IPS-NIHi7 (cell line): ENCODE measurements at regions not wholly inside any gene's neighbourhood (a gene's known extent, or its start where the extent isn't known, plus 50 kb on each side); places are given as distances from the start of the nearest gene placed in this dataset.
"Not testable (repeated sequence)": the region's sequence is repeated elsewhere in the genome, so short reads cannot be mapped to it uniquely, and the experiment has no call there.

Experiments
- DNase-seq: peaks from one replicate; pipeline ENCODE4 v3.0.0; 2012; ENCODE audit warnings: mixed read lengths; ENCODE audit errors: extremely low spot score

GRCh38 chr17:15860774-15861173, 84.2 kb upstream of the ADORA2B start:
- not testable (repeated sequence) for DNase-seq

GRCh38 chr17:15864061-15864460, 80.9 kb upstream of the ADORA2B start:
- not testable (repeated sequence) for DNase-seq

- not testable (repeated sequence) for DNase-seq
Measured at GRCh38 chr17:15864472-15864871, 80.5 kb upstream of the ADORA2B start.

- not testable (repeated sequence) for DNase-seq
Measured at GRCh38 chr17:15866015-15866414, 78.9 kb upstream of the ADORA2B start.

GRCh38 chr17:15867331-15867730, 77.6 kb upstream of the ADORA2B start:
- not testable (repeated sequence) for DNase-seq

- not testable (repeated sequence) for DNase-seq
Measured at GRCh38 chr17:15869868-15870267, 75.1 kb upstream of the ADORA2B start.

GRCh38 chr17:15872677-15873076, 72.3 kb upstream of the ADORA2B start:
- DNase-seq, result not testable (repeated sequence)

GRCh38 chr17:15877882-15878500, 66.9 kb upstream of the ADORA2B start:
- DNase-seq, result not testable (repeated sequence)

GRCh38 chr17:15882058-15882720, 62.7 kb upstream of the ADORA2B start:
- peak; percentile 80 for DNase-seq

GRCh38 chr17:15882777-15883176, 62.2 kb upstream of the ADORA2B start:
- DNase-seq, result no peak

GRCh38 chr17:15883617-15884111, 61.3 kb upstream of the ADORA2B start:
- no peak for DNase-seq

GRCh38 chr17:15884731-15885130, 60.2 kb upstream of the ADORA2B start:
- no peak for DNase-seq

GRCh38 chr17:15885770-15886169, 59.2 kb upstream of the ADORA2B start:
- DNase-seq, result no peak

- DNase-seq, result no peak
Measured at GRCh38 chr17:15886221-15886620, 58.7 kb upstream of the ADORA2B start.

GRCh38 chr17:15886804-15887203, 58.1 kb upstream of the ADORA2B start:
- DNase-seq, result no peak

GRCh38 chr17:15888436-15888835, 56.5 kb upstream of the ADORA2B start:
- no peak for DNase-seq

- no peak for DNase-seq
Measured at GRCh38 chr17:15890279-15890892, 54.5 kb upstream of the ADORA2B start.

GRCh38 chr17:15891318-15891717, 53.6 kb upstream of the ADORA2B start:
- no peak for DNase-seq

GRCh38 chr17:15892244-15892643, 52.7 kb upstream of the ADORA2B start:
- no peak for DNase-seq

GRCh38 chr17:15892731-15893657, 51.9 kb upstream of the ADORA2B start:
- no peak for DNase-seq

- no peak for DNase-seq
Measured at GRCh38 chr17:15893658-15894024, 51.3 kb upstream of the ADORA2B start.

- DNase-seq, result no peak
Measured at GRCh38 chr17:15894258-15894657, 50.7 kb upstream of the ADORA2B start.
